Esophagus squamous epithelium (tissue), 5 donors: ENCODE measurements at regions not wholly inside any gene's neighbourhood (a gene's known extent, or its start where the extent isn't known, plus 50 kb on each side); places are given as distances from the start of the nearest gene placed in this dataset.

Experiments
- DNase-seq: peaks from one replicate; lab custom pipeline; 2025; lab: John Stamatoyannopoulos, UW
- H3K27ac ChIP-seq, 4 donors: fragments of 200-600 bp; sonication (generic); one replicate each; pipeline ENCODE4 v1.5.1; 2016 to 2019; ENCODE audit warnings: mild to moderate bottlenecking in 1 of 4
- H3K27me3 ChIP-seq, 4 donors: fragments of 200-600 bp; sonication (generic); 1 replicate in 3 of 4; 2 replicates in 1 of 4; pipeline versions ENCODE4 v1.5.1 to v1.6.0; 2017 to 2021; ENCODE audit warnings: antibody characterized with exemption in 1 of 4
- H3K36me3 ChIP-seq, 3 donors: fragments of 200-600 bp; sonication (generic); one replicate each; pipeline ENCODE4 v1.5.1; 2016 to 2019
- H3K4me1 ChIP-seq, 3 donors: fragments of 200-600 bp; sonication (generic); one replicate each; pipeline ENCODE4 v1.5.1; 2017 to 2019
- H3K4me3 ChIP-seq, 4 donors: fragments of 200-600 bp; sonication (generic); 1 replicate in 3 of 4; 2 replicates in 1 of 4; pipeline ENCODE4 v1.5.1; 2016 to 2019; ENCODE audit warnings: mild to moderate bottlenecking in 2 of 4, moderate library complexity in 1 of 4
- H3K9me3 ChIP-seq, 3 donors: fragments of 200-600 bp; sonication (generic); one replicate each; pipeline ENCODE4 v1.5.1; 2016 to 2019
- POLR2A ChIP-seq, 4 donors: fragments of 450-650 bp; IDR thresholded peaks; one replicate each; pipeline ENCODE4 v1.6.1; 2017; ENCODE audit warnings: antibody characterized with exemption in 4 of 4, mild to moderate bottlenecking in 4 of 4, moderate library complexity in 3 of 4
- WGBS, 2 donors: methylation state at CpG; one replicate each; pipeline ENCODE4 v1.1.5; 2018; 5-methylcytosine and 5-hydroxymethylcytosine counted together
- intact Hi-C: fragments of 100-400 bp; cut with DNase I; formaldehyde crosslinking; loops from one replicate; pipeline ENCODE4 v1.15.0; 2022
- TF ChIP-seq, protein P1 (sequence below), 6 experiments: fragments of 450-650 bp in 4 of 6; fragments of 200-600 bp in 2 of 6; sonication (generic) in 2 of 6; IDR thresholded peaks; one replicate each; pipeline ENCODE4 v1.5.1; 2016 to 2019; ENCODE audit warnings: antibody characterized with exemption in 6 of 6, mild to moderate bottlenecking in 4 of 6, moderate library complexity in 4 of 6
- donor health status: DM: yes; HTN: yes; CAD: no.

GRCh38 chr1:93770640-93771039 lies 89.0 kb upstream of the BCAR3 start:
- Histone ChIP-seq H3K27me3 (no peaks in the 10 kb centered on the region), H3K4me1 (peaks cover 0 to 27% (median 0%) of the 10 kb centered on the region in 3 donors), H3K27ac (no peak overlapping the region), H3K4me3 (no peak overlapping the region), H3K36me3 (no peaks in the 10 kb centered on the region), H3K9me3 (no peaks in the 10 kb centered on the region)
- no peak for TF ChIP-seq POLR2A (IDR thresholded peaks at IDR 0.05)
- TF ChIP-seq, protein P1, sequence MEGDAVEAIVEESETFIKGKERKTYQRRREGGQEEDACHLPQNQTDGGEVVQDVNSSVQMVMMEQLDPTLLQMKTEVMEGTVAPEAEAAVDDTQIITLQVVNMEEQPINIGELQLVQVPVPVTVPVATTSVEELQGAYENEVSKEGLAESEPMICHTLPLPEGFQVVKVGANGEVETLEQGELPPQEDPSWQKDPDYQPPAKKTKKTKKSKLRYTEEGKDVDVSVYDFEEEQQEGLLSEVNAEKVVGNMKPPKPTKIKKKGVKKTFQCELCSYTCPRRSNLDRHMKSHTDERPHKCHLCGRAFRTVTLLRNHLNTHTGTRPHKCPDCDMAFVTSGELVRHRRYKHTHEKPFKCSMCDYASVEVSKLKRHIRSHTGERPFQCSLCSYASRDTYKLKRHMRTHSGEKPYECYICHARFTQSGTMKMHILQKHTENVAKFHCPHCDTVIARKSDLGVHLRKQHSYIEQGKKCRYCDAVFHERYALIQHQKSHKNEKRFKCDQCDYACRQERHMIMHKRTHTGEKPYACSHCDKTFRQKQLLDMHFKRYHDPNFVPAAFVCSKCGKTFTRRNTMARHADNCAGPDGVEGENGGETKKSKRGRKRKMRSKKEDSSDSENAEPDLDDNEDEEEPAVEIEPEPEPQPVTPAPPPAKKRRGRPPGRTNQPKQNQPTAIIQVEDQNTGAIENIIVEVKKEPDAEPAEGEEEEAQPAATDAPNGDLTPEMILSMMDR (IDR thresholded peaks at IDR 0.05), result no peak
- intact Hi-C loops, result no loop called here
- WGBS, 2 donors, result 70 to 84% methylated on average over 2 of the region's 2 CpGs
- no peak for DNase-seq

DNA sequence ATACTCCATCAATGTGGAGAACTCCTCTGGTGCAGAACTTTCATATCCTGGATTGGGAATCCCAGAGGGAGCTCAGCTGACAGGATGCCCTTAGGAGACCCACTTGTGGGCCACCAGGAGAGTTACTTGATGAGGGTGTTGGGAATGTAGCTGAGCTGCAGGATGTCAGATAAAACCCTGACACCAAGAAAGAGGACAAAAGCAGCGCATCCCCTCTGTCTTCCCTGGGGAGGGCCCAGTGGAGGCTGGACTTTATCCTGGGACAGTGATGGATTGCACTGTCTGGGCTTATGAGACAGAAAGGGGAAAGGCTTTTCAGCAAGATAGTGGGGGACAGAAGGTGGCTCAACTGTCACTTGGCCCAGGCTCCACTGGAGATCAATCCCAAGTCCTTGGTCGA lies 88.1 kb upstream of the BCAR3 start:
- no peaks in the 10 kb centered on the region for H3K27me3 ChIP-seq
- DNase-seq, result no peak
- 71 to 88% methylated on average over 2 of the region's 2 CpGs for WGBS, 2 donors
- intact Hi-C loops, result no loop called here
- no peaks in the 10 kb centered on the region for H3K9me3 ChIP-seq
- peaks cover 0 to 19% (median 0%) of the 10 kb centered on the region in 3 donors for H3K4me1 ChIP-seq
- no peak overlapping the region for H3K4me3 ChIP-seq
- H3K36me3 ChIP-seq, result no peaks in the 10 kb centered on the region
- no peak overlapping the region for H3K27ac ChIP-seq
- TF ChIP-seq, protein P1 (IDR thresholded peaks at IDR 0.05), result no peak
- no peak for TF ChIP-seq POLR2A (IDR thresholded peaks at IDR 0.05)

DNA sequence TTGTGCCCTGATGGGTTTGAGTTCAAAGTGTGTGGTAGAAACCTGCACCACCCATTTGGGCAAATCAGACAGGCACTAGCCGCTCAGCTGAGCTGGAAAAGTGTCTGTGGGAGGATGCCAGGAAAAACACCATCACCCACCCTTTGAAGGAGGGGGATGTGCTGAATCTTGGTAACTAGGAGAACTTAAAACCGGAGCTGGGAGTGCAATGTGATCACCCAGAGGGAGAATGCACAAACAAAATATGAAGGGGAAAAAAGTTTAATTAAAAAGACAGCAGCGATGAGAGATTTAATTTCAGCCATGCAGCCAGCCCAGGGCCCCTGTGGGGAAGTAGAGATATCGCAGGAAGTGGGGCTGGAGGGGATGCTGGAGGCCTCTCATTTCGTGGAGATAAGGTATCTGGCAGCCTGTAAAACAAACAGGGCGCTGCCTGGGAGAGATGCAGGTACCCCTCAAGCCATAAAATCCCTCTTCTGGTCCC lies 86.8 kb upstream of the BCAR3 start:
- no peaks in the 10 kb centered on the region for H3K9me3 ChIP-seq
- H3K4me3 ChIP-seq, result no peak overlapping the region
- 53 to 69% methylated on average over 6 of the region's 6 CpGs for WGBS, 2 donors
- peaks cover 0 to 17% (median 0%) of the 10 kb centered on the region in 3 donors for H3K4me1 ChIP-seq
- intact Hi-C loops, result no loop called here
- no peaks in the 10 kb centered on the region for H3K27me3 ChIP-seq
- no peaks in the 10 kb centered on the region for H3K36me3 ChIP-seq
- TF ChIP-seq, protein P1 (IDR thresholded peaks at IDR 0.05), result no peak
- TF ChIP-seq POLR2A (IDR thresholded peaks at IDR 0.05), result no peak
- DNase-seq, result no peak
- no peak overlapping the region for H3K27ac ChIP-seq

DNA sequence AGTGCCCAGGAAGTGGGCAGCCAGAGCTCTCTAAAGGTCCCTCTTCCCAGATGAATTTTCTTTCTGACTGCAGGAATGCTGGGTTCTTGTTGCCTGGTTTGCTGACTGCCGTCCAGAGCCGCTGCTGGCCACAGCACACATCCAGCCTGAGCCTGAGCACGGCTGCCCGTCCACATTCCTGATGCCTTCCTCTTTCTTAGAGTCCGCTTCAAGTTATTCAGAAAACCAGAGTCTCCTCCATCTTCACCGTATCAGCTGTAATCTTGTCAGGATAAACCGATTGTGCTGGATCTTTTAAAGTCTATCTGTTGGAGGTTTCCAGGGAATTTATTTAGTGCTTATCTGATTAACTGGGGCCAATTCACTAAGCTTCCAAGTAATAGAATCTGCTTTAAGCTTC lies 84.8 kb upstream of the BCAR3 start:
- WGBS, 2 donors, result 83 to 95% methylated on average over 7 of the region's 7 CpGs
- H3K27me3 ChIP-seq, result no peaks in the 10 kb centered on the region
- H3K27ac ChIP-seq, result no peak overlapping the region
- H3K36me3 ChIP-seq, result no peaks in the 10 kb centered on the region
- H3K4me1 ChIP-seq, result peaks cover 0 to 17% (median 0%) of the 10 kb centered on the region in 3 donors
- intact Hi-C loops, result no loop called here
- no peak for TF ChIP-seq POLR2A (IDR thresholded peaks at IDR 0.05)
- TF ChIP-seq, protein P1 (IDR thresholded peaks at IDR 0.05), result no peak
- no peak overlapping the region for H3K4me3 ChIP-seq
- DNase-seq, result no peak
- no peaks in the 10 kb centered on the region for H3K9me3 ChIP-seq

DNA sequence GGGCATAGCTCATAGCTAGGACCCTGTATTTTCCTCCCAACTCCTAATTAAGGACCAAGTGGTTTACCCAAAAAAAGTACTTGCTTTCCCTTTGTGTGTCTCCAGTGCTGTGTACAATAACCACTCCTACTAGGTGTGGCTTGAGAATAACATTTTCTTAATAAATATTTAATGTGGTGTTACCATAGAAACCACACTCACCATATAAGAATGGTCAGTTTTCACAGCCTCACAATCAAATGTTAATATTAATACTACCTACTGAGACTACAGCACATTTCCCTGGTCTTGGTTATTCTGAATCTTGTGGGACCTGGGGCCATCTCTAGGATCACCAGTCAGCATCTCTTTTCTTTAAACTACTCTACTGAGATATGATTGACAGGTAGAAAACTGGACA lies 83.5 kb upstream of the BCAR3 start:
- TF ChIP-seq POLR2A (IDR thresholded peaks at IDR 0.05), result no peak
- TF ChIP-seq, protein P1 (IDR thresholded peaks at IDR 0.05), result no peak
- H3K27ac ChIP-seq, result no peak overlapping the region
- no peaks in the 10 kb centered on the region for H3K9me3 ChIP-seq
- H3K4me1 ChIP-seq, result peaks cover 0 to 17% (median 0%) of the 10 kb centered on the region in 3 donors
- DNase-seq, result no peak
- H3K27me3 ChIP-seq, result no peaks in the 10 kb centered on the region
- no peaks in the 10 kb centered on the region for H3K36me3 ChIP-seq
- intact Hi-C loops, result no loop called here
- no peak overlapping the region for H3K4me3 ChIP-seq
